Suprapubic skin (tissue), 4 donors: ENCODE measurements at regions not wholly inside any gene's neighbourhood (a gene's known extent, or its start where the extent isn't known, plus 50 kb on each side); places are given as distances from the start of the nearest gene placed in this dataset.
"Not testable (repeated sequence)": the region's sequence is repeated elsewhere in the genome, so short reads cannot be mapped to it uniquely, and the experiment has no call there.

ENCODE experiments used
- DNase-seq, 2 donors: peaks; one replicate each; pipeline ENCODE4 v3.0.0-alpha.2; 2019; ENCODE audit warnings: low spot score in 2 of 2
- H3K27ac ChIP-seq: fragments of 200-600 bp; sonication (generic); one replicate; pipeline ENCODE4 v1.5.1; 2019
- H3K27me3 ChIP-seq: fragments of 200-600 bp; sonication (generic); one replicate; pipeline ENCODE4 v1.5.1; 2019
- H3K36me3 ChIP-seq: fragments of 200-600 bp; sonication (generic); one replicate; pipeline ENCODE4 v1.5.1; 2019
- H3K4me1 ChIP-seq: fragments of 200-600 bp; sonication (generic); one replicate; pipeline ENCODE4 v1.5.1; 2019
- H3K4me3 ChIP-seq: fragments of 200-600 bp; sonication (generic); one replicate; pipeline ENCODE4 v1.5.1; 2019; ENCODE audit warnings: mild to moderate bottlenecking
- H3K9me3 ChIP-seq: fragments of 200-600 bp; sonication (generic); one replicate; pipeline ENCODE4 v1.5.1; 2019
- CTCF ChIP-seq, 2 donors: fragments of 200-600 bp in 1 of 2; fragments of 450-650 bp in 1 of 2; sonication (generic) in 1 of 2; IDR thresholded peaks; one replicate each; pipeline ENCODE4 v1.5.1; 2016 to 2019; ENCODE audit warnings: antibody characterized with exemption in 2 of 2, mild to moderate bottlenecking in 1 of 2, moderate library complexity in 1 of 2
- EP300 ChIP-seq: sonication (generic); formaldehyde crosslinking; IDR thresholded peaks from one replicate; pipeline ENCODE4 v1.6.1; 2017; ENCODE audit warnings: antibody characterized with exemption
- POLR2A ChIP-seq, 2 donors: fragments of 450-650 bp; IDR thresholded peaks; one replicate each; pipeline ENCODE4 v1.6.1; 2017; ENCODE audit warnings: antibody characterized with exemption in 2 of 2, mild to moderate bottlenecking in 2 of 2, moderate library complexity in 2 of 2
- POLR2AphosphoS5 ChIP-seq, 3 donors: sonication (generic); formaldehyde crosslinking; IDR thresholded peaks; one replicate each; pipeline ENCODE4 v1.6.1; 2017; ENCODE audit warnings: antibody characterized with exemption in 3 of 3
- WGBS: methylation state at CpG from one replicate; pipeline ENCODE4 v1.1.5; 2018; 5-methylcytosine and 5-hydroxymethylcytosine counted together

GRCh38 chr12:91721023-91721422 is 424.6 kb downstream of the BTG1 start:
- WGBS = 42% methylated on average over 3 of the region's 3 CpGs
- no peak for DNase-seq
- H3K27ac ChIP-seq = no peak overlapping the region
- no peak overlapping the region for H3K4me3 ChIP-seq
- H3K36me3 ChIP-seq = no peaks in the 10 kb centered on the region
- peaks cover 5% of the 10 kb centered on the region for H3K4me1 ChIP-seq
- H3K27me3 ChIP-seq = no peaks in the 10 kb centered on the region
- no peaks in the 10 kb centered on the region for H3K9me3 ChIP-seq
- no peak for TF ChIP-seq CTCF (IDR thresholded peaks at IDR 0.05)
- TF ChIP-seq POLR2A (IDR thresholded peaks at IDR 0.05) = no peak
- no peak for TF ChIP-seq POLR2AphosphoS5 (IDR thresholded peaks at IDR 0.05)

GRCh38 chr12:91718326-91718725 is 427.3 kb downstream of the BTG1 start:
- no peak overlapping the region for H3K27ac ChIP-seq
- no peak overlapping the region for H3K4me3 ChIP-seq
- 66% methylated on average over 2 of the region's 2 CpGs for WGBS
- H3K9me3 ChIP-seq = no peaks in the 10 kb centered on the region
- H3K4me1 ChIP-seq = no peaks in the 10 kb centered on the region
- H3K36me3 ChIP-seq = no peaks in the 10 kb centered on the region
- DNase-seq = no peak
- no peaks in the 10 kb centered on the region for H3K27me3 ChIP-seq
- TF ChIP-seq POLR2AphosphoS5 (IDR thresholded peaks at IDR 0.05) (no peak), CTCF (IDR thresholded peaks at IDR 0.05) (no peak), EP300 (no peak), POLR2A (IDR thresholded peaks at IDR 0.05) (no peak)

GRCh38 chr12:91717804-91718203 is 427.8 kb downstream of the BTG1 start:
- Histone ChIP-seq H3K27ac (no peak overlapping the region), H3K4me3 (no peak overlapping the region), H3K36me3 (no peaks in the 10 kb centered on the region), H3K27me3 (no peaks in the 10 kb centered on the region), H3K4me1 (no peaks in the 10 kb centered on the region), H3K9me3 (no peaks in the 10 kb centered on the region)
- TF ChIP-seq POLR2A (IDR thresholded peaks at IDR 0.05) (no peak), CTCF (IDR thresholded peaks at IDR 0.05) (no peak), POLR2AphosphoS5 (IDR thresholded peaks at IDR 0.05) (no peak), EP300 (no peak)
- 66% methylated on average over 3 of the region's 3 CpGs for whole genome bisulfite sequencing
- DNase-seq = no peak

- not testable (repeated sequence) for H3K27ac ChIP-seq, H3K4me3 ChIP-seq, H3K9me3 ChIP-seq, H3K36me3 ChIP-seq, H3K4me1 ChIP-seq, H3K27me3 ChIP-seq, DNase-seq
- 91% methylated on average over 2 of the region's 2 CpGs for WGBS
Observed at GRCh38 chr12:91711925-91712324, 433.7 kb downstream of the BTG1 start.

GRCh38 chr12:91706466-91706865 is 439.2 kb downstream of the BTG1 start:
- 59% methylated on average over 1 of the region's 1 CpG for WGBS
- Histone ChIP-seq H3K9me3 (no peaks in the 10 kb centered on the region), H3K4me1 (peaks cover 13% of the 10 kb centered on the region), H3K27ac (no peak overlapping the region), H3K36me3 (no peaks in the 10 kb centered on the region), H3K4me3 (no peak overlapping the region), H3K27me3 (no peaks in the 10 kb centered on the region)
- TF ChIP-seq POLR2AphosphoS5 (IDR thresholded peaks at IDR 0.05) = no peak
- DNase-seq = no peak

GRCh38 chr12:91704446-91704845 is 441.2 kb downstream of the BTG1 start:
- DNase-seq = no peak
- Histone ChIP-seq H3K27ac (no peak overlapping the region), H3K4me3 (no peak overlapping the region), H3K4me1 (peaks cover 13% of the 10 kb centered on the region), H3K36me3 (no peaks in the 10 kb centered on the region), H3K9me3 (no peaks in the 10 kb centered on the region), H3K27me3 (no peaks in the 10 kb centered on the region)
- no peak for TF ChIP-seq CTCF (IDR thresholded peaks at IDR 0.05)
- no peak for TF ChIP-seq EP300
- no peak for TF ChIP-seq POLR2A (IDR thresholded peaks at IDR 0.05)
- TF ChIP-seq POLR2AphosphoS5 (IDR thresholded peaks at IDR 0.05) = no peak
- WGBS = 50% methylated on average over 2 of the region's 2 CpGs
